HepG2 (cell line): ENCODE measurements at regions not wholly inside any gene's neighbourhood (a gene's known extent, or its start where the extent isn't known, plus 50 kb on each side); places are given as distances from the start of the nearest gene placed in this dataset.

Source experiments
- EP300 ChIP-seq, 3 experiments: sonication (generic) in 1 of 3; formaldehyde crosslinking in 1 of 3; IDR thresholded peaks; 2 replicates each; pipeline versions ENCODE4 v1.5.1 to v1.6.1; 2011 to 2020; ENCODE audit warnings: low read depth in 2 of 3, low read length in 2 of 3, borderline replicate concordance in 1 of 3, improper control_type of control experiment in 1 of 3, mild to moderate bottlenecking in 1 of 3, missing genetic modification reagents in 1 of 3, moderate library complexity in 1 of 3
- NR2C2 ChIP-seq: sonication (generic); formaldehyde crosslinking; IDR thresholded peaks from 2 replicates; pipeline ENCODE4 v1.4.0; 2020; ENCODE audit warnings: missing genetic modification reagents, mild to moderate bottlenecking, moderate library complexity, borderline replicate concordance
- RAD51 ChIP-seq: fragments of 450-650 bp; IDR thresholded peaks from 2 replicates; pipeline ENCODE4 v1.6.1; 2016; ENCODE audit warnings: borderline replicate concordance
- TCF7 ChIP-seq: sonication (generic); IDR thresholded peaks from 2 replicates; pipeline ENCODE4 v1.6.1; 2016; ENCODE audit warnings: antibody characterized with exemption, low read depth
- ZNF558 ChIP-seq: sonication (generic); formaldehyde crosslinking; IDR thresholded peaks from 2 replicates; pipeline ENCODE4 v1.9.0; 2022; ENCODE audit warnings: mild to moderate bottlenecking, missing genetic modification reagents, borderline replicate concordance
- ZNF570 ChIP-seq: sonication (generic); formaldehyde crosslinking; IDR thresholded peaks from 2 replicates; pipeline ENCODE4 v1.4.0; 2020; ENCODE audit warnings: mild to moderate bottlenecking, missing genetic modification reagents, borderline replicate concordance
- ZNF792 ChIP-seq: IDR thresholded peaks from 2 replicates; pipeline ENCODE4 v1.6.1; 2016
- TF ChIP-seq, protein P1 (sequence below): sonication (generic); formaldehyde crosslinking; IDR thresholded peaks from 2 replicates; pipeline ENCODE4 v1.9.0; 2021; ENCODE audit warnings: mild to moderate bottlenecking, missing genetic modification reagents

DNA sequence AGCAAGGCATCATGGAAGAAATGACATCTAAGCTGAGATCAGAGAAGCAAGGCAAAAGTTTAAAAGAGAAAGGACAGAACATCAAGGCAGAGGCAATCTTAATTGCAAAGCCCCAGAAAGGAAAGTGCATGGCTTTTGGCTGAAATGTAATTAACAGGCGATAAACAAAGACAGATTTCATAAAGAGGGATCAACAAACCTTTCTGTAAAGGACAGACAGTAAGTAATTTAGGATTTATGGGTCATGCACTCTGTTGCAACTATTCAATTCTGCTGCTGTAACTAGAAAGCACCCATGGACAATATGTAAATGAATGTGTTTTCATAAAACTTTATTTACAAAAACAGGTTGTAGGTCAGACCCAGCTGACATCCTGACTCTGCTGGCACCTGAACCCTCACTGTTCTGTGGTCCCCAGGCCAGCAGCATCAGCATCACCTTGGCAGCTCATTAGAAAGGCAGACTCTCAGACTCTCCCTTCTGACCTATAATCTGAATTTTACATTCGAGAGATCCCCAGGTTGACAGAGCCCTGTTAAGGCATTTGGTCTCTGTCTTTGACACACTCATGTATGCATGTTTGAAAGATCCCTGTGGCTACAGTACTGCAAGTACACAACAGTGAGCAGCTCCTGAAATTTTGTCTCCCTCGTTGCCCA lies 362.9 kb upstream of the NFE2L3 start (continued):
- TF ChIP-seq, protein P1, sequence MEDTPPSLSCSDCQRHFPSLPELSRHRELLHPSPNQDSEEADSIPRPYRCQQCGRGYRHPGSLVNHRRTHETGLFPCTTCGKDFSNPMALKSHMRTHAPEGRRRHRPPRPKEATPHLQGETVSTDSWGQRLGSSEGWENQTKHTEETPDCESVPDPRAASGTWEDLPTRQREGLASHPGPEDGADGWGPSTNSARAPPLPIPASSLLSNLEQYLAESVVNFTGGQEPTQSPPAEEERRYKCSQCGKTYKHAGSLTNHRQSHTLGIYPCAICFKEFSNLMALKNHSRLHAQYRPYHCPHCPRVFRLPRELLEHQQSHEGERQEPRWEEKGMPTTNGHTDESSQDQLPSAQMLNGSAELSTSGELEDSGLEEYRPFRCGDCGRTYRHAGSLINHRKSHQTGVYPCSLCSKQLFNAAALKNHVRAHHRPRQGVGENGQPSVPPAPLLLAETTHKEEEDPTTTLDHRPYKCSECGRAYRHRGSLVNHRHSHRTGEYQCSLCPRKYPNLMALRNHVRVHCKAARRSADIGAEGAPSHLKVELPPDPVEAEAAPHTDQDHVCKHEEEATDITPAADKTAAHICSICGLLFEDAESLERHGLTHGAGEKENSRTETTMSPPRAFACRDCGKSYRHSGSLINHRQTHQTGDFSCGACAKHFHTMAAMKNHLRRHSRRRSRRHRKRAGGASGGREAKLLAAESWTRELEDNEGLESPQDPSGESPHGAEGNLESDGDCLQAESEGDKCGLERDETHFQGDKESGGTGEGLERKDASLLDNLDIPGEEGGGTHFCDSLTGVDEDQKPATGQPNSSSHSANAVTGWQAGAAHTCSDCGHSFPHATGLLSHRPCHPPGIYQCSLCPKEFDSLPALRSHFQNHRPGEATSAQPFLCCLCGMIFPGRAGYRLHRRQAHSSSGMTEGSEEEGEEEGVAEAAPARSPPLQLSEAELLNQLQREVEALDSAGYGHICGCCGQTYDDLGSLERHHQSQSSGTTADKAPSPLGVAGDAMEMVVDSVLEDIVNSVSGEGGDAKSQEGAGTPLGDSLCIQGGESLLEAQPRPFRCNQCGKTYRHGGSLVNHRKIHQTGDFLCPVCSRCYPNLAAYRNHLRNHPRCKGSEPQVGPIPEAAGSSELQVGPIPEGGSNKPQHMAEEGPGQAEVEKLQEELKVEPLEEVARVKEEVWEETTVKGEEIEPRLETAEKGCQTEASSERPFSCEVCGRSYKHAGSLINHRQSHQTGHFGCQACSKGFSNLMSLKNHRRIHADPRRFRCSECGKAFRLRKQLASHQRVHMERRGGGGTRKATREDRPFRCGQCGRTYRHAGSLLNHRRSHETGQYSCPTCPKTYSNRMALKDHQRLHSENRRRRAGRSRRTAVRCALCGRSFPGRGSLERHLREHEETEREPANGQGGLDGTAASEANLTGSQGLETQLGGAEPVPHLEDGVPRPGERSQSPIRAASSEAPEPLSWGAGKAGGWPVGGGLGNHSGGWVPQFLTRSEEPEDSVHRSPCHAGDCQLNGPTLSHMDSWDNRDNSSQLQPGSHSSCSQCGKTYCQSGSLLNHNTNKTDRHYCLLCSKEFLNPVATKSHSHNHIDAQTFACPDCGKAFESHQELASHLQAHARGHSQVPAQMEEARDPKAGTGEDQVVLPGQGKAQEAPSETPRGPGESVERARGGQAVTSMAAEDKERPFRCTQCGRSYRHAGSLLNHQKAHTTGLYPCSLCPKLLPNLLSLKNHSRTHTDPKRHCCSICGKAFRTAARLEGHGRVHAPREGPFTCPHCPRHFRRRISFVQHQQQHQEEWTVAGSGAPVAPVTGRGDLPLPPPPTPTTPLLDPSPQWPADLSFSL: no peak
- TF ChIP-seq ZNF570 (CRISPR knock-in tag) (no peak), RAD51 (no peak), EP300 (IDR thresholded peaks at IDR 0.05; ENCODE audit: low read depth in 2 of 2, low read length in 2 of 2) (no peak), EP300 (CRISPR knock-in tag; IDR thresholded peaks at IDR 0.05; ENCODE audit: borderline replicate concordance) (no peak), TCF7 (no peak), ZNF792 (no peak), NR2C2 (CRISPR knock-in tag) (no peak), ZNF558 (CRISPR knock-in tag) (no peak)
